ENCODE measurements at regions not wholly inside any gene's neighbourhood (a gene's known extent, or its start where the extent isn't known, plus 50 kb on each side); places are given as distances from the start of the nearest gene placed in this dataset.

- TF ChIP-seq CTCF (conservative IDR thresholded peaks at IDR 0.05) = no peak
- no peak for TF ChIP-seq ZFX (IDR thresholded peaks at IDR 0.05)
These were observed 112.9 kb upstream of the GSE1 start for GRCh38 chr16:85500220-85500619.

Data from C4-2B (cell line).